Vagina (tissue), 2 donors: ENCODE measurements at regions not wholly inside any gene's neighbourhood (a gene's known extent, or its start where the extent isn't known, plus 50 kb on each side); places are given as distances from the start of the nearest gene placed in this dataset.

ENCODE experiments used
- CTCF ChIP-seq, 3 experiments: fragments of 450-650 bp in 2 of 3; fragments of 200-600 bp in 1 of 3; sonication (generic) in 1 of 3; IDR thresholded peaks; one replicate each; pipeline ENCODE4 v1.5.1; 2017 to 2019; ENCODE audit warnings: antibody characterized with exemption in 3 of 3, mild to moderate bottlenecking in 2 of 3, moderate library complexity in 2 of 3
- POLR2A ChIP-seq, 2 donors: fragments of 450-650 bp; IDR thresholded peaks; one replicate each; pipeline ENCODE4 v1.6.1; 2017; ENCODE audit warnings: antibody characterized with exemption in 2 of 2, mild to moderate bottlenecking in 2 of 2, moderate library complexity in 2 of 2
- POLR2AphosphoS5 ChIP-seq, 2 donors: sonication (generic); formaldehyde crosslinking; IDR thresholded peaks; one replicate each; pipeline ENCODE4 v1.9.0; 2017; ENCODE audit warnings: antibody characterized with exemption in 2 of 2, mild to moderate bottlenecking in 2 of 2, low read depth in 1 of 2; ENCODE audit not compliant: insufficient read depth in 1 of 2

DNA sequence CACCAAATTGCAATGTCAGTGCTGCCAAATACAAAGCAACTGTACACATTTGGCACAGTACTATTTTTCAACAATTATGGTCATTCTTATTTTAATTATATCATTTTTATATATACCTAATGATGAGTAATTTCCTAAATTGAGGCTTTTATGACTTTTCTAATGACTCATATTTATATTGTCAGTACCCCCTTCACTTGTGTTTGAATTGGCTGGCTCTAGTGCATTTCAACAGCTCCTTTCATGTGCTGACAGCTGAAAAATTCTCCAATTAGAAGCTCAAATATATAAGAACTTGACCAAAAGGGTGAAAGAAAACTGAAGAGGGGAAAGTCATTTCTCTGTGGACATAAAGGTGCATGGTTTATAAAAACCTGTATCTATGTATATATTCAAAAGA lies 263.3 kb downstream of the SLITRK1 start:
- no peak for TF ChIP-seq POLR2A (IDR thresholded peaks at IDR 0.05)
- TF ChIP-seq CTCF (IDR thresholded peaks at IDR 0.05), result no peak
- TF ChIP-seq POLR2AphosphoS5 (IDR thresholded peaks at IDR 0.05; ENCODE audit: insufficient read depth in 1 of 2, low read depth in 1 of 2), result no peak
